GM12878 (cell line): ENCODE measurements at regions not wholly inside any gene's neighbourhood (a gene's known extent, or its start where the extent isn't known, plus 50 kb on each side); places are given as distances from the start of the nearest gene placed in this dataset.

ENCODE experiments used
- ATAC-seq: fragments of 200-7000 bp; cut with Tn5 transposase; 3 replicates; pipeline ENCODE4 v1.9.1; 2020; ENCODE audit warnings: mild to moderate bottlenecking, moderate library complexity
- BruUV-seq: library from RNA; stranded (reverse); fragments of 400-500 nt; replicated peaks from 2 replicates; lab custom pipeline; 2021; lab: Mats Ljungman, UMichigan
- CTCF ChIA-PET: fragments of 300-600 bp; sonication (Branson Sonifier 250); formaldehyde crosslinking; extraction: SDS; loops from one replicate; lab custom pipeline; 2021; ENCODE audit warnings: inconsistent platforms; lab: Yijun Ruan, JAX
- POLR2A ChIA-PET: fragments of 350-600 bp; formaldehyde crosslinking; extraction: SDS; loops from one replicate; lab custom pipeline; 2021; ENCODE audit warnings: inconsistent platforms; lab: Charles Lee
- RAD21 ChIA-PET: fragments of 300-600 bp; sonication (Branson Sonifier 250); formaldehyde crosslinking; loops from one replicate; lab custom pipeline; 2023; ENCODE audit warnings: antibody characterized with exemption; ENCODE audit not compliant: unreplicated experiment; lab: Charles Lee
- SMC1A ChIA-PET: fragments of 300-600 bp; sonication (Branson Sonifier 250); formaldehyde crosslinking; loops from one replicate; lab custom pipeline; 2023; ENCODE audit not compliant: unreplicated experiment, uncharacterized antibody; lab: Charles Lee
- DNase-seq: peaks from one replicate; pipeline ENCODE4 v3.0.0-alpha.2; 2011; ENCODE audit warnings: low read depth, low spot score
- FAIRE-seq: peaks from 3 replicates; lab custom pipeline; 2011; peaks lifted over from hg19 to GRCh38; lab: Jason Lieb, UNC
- H2AFZ ChIP-seq: 2 replicates; pipeline ENCODE4 v1.6.0; 2011; ENCODE audit warnings: low read depth, low read length, control low read depth; ENCODE audit not compliant: control insufficient read depth
- H3K27ac ChIP-seq: 2 replicates; pipeline ENCODE4 v1.5.1; 2011; ENCODE audit warnings: control low read depth; ENCODE audit not compliant: control insufficient read depth, insufficient read depth
- H3K27me3 ChIP-seq, 2 experiments: replicated peaks in 1 of 2; 2 replicates each; pipeline versions ENCODE4 v1.6.0 to v1.6.1; 2011; ENCODE audit warnings: low read length in 1 of 2; ENCODE audit not compliant: control insufficient read depth in 2 of 2, insufficient read depth in 2 of 2
- H3K36me3 ChIP-seq, 2 experiments: 2 replicates each; pipeline ENCODE4 v1.5.1; 2011; ENCODE audit warnings: low read length in 1 of 2; ENCODE audit not compliant: control insufficient read depth in 2 of 2, insufficient read depth in 2 of 2
- H3K4me1 ChIP-seq: 2 replicates; pipeline ENCODE4 v1.6.1; 2011; ENCODE audit warnings: mild to moderate bottlenecking, low read length, moderate library complexity, mixed read lengths; ENCODE audit not compliant: control insufficient read depth, insufficient read depth
- H3K4me2 ChIP-seq: 2 replicates; pipeline ENCODE4 v1.6.0; 2011; ENCODE audit warnings: control low read depth; ENCODE audit not compliant: control insufficient read depth, insufficient read depth
- H3K4me3 ChIP-seq: fragments of 200-600 bp; sonication (generic); 2 replicates; pipeline ENCODE4 v1.5.1; 2016
- H3K79me2 ChIP-seq: 2 replicates; pipeline ENCODE4 v1.6.0; 2011; ENCODE audit warnings: low read length; ENCODE audit not compliant: control insufficient read depth, insufficient read depth
- H3K9ac ChIP-seq: 2 replicates; pipeline ENCODE4 v1.8.0; 2011; ENCODE audit warnings: low read length, control low read depth, mixed read lengths; ENCODE audit not compliant: control insufficient read depth, insufficient read depth
- H3K9me3 ChIP-seq: replicated peaks from 3 replicates; pipeline ENCODE4 v1.5.1; 2011; ENCODE audit warnings: mild to moderate bottlenecking, low read length; ENCODE audit not compliant: control insufficient read depth, insufficient read depth
- H4K20me1 ChIP-seq: 2 replicates; pipeline ENCODE4 v1.6.0; 2011; ENCODE audit not compliant: control insufficient read depth, insufficient read depth
- ATF7 ChIP-seq: fragments of 450-650 bp; IDR thresholded peaks from 2 replicates; pipeline ENCODE4 v1.6.1; 2016; ENCODE audit warnings: low read depth, mild to moderate bottlenecking
- BCL3 ChIP-seq: IDR thresholded peaks from 2 replicates; pipeline ENCODE4 v1.6.1; 2011; ENCODE audit warnings: borderline replicate concordance, low read depth, mild to moderate bottlenecking, moderate library complexity, low read length; ENCODE audit not compliant: insufficient read depth, poor library complexity, severe bottlenecking
- CBX3 ChIP-seq: fragments of 200-600 bp; sonication (generic); IDR thresholded peaks from 2 replicates; pipeline ENCODE4 v1.6.1; 2016; ENCODE audit warnings: low read depth, borderline replicate concordance
- CBX5 ChIP-seq: sonication (generic); IDR thresholded peaks from 2 replicates; pipeline ENCODE4 v1.6.1; 2016; ENCODE audit warnings: low read depth, moderate library complexity, mild to moderate bottlenecking, inconsistent platforms
- DPF2 ChIP-seq: fragments of 450-650 bp; IDR thresholded peaks from 2 replicates; pipeline ENCODE4 v1.6.1; 2017; ENCODE audit warnings: mild to moderate bottlenecking
- E2F4 ChIP-seq: IDR thresholded peaks from 2 replicates; pipeline ENCODE4 v1.6.1; 2012; ENCODE audit warnings: low read depth, low read length, improper control_type of control experiment
- EED ChIP-seq: sonication (generic); IDR thresholded peaks from 2 replicates; pipeline ENCODE4 v1.6.1; 2016; ENCODE audit warnings: antibody characterized with exemption, low read depth
- FOS ChIP-seq: IDR thresholded peaks from 3 replicates; pipeline ENCODE4 v1.6.1; 2011; ENCODE audit warnings: borderline replicate concordance; ENCODE audit not compliant: insufficient read length; ENCODE audit errors: extremely low read depth
- FOXK2 ChIP-seq: fragments of 450-650 bp; IDR thresholded peaks from 2 replicates; pipeline ENCODE4 v1.6.1; 2017; ENCODE audit warnings: mild to moderate bottlenecking, moderate library complexity
- IRF3 ChIP-seq: fragments of 450-650 bp; IDR thresholded peaks from 2 replicates; pipeline ENCODE4 v1.6.1; 2014; ENCODE audit warnings: mild to moderate bottlenecking
- NFXL1 ChIP-seq: fragments of 450-650 bp; IDR thresholded peaks from 2 replicates; pipeline ENCODE4 v1.6.1; 2017; ENCODE audit warnings: antibody characterized with exemption, mild to moderate bottlenecking, borderline replicate concordance
- NR2C2 ChIP-seq: IDR thresholded peaks from 2 replicates; pipeline ENCODE4 v1.6.1; 2011; ENCODE audit warnings: borderline replicate concordance, low read depth; ENCODE audit not compliant: control insufficient read depth, insufficient read length
- RAD51 ChIP-seq: fragments of 450-650 bp; IDR thresholded peaks from 2 replicates; pipeline ENCODE4 v1.6.1; 2016; ENCODE audit warnings: moderate library complexity, mild to moderate bottlenecking, inconsistent platforms
- RFX5 ChIP-seq: IDR thresholded peaks from 2 replicates; pipeline ENCODE4 v1.6.1; 2011; ENCODE audit warnings: low read depth, low read length, improper control_type of control experiment
- SMAD1 ChIP-seq: fragments of 450-650 bp; IDR thresholded peaks from 2 replicates; pipeline ENCODE4 v1.6.1; 2018; ENCODE audit warnings: mild to moderate bottlenecking, low read depth; ENCODE audit not compliant: partially characterized antibody
- TCF3 ChIP-seq: IDR thresholded peaks from 2 replicates; pipeline ENCODE4 v1.6.1; 2012; ENCODE audit warnings: low read depth, mild to moderate bottlenecking, low read length, borderline replicate concordance; ENCODE audit not compliant: insufficient read depth
- YY1 ChIP-seq: IDR thresholded peaks from 2 replicates; pipeline ENCODE4 v1.6.1; 2011; ENCODE audit warnings: low read depth, mild to moderate bottlenecking, low read length
- ZNF207 ChIP-seq: fragments of 450-650 bp; IDR thresholded peaks from 2 replicates; pipeline ENCODE4 v1.6.1; 2014; ENCODE audit warnings: antibody characterized with exemption, mild to moderate bottlenecking, borderline replicate concordance
- in situ Hi-C: fragments of 300-500 bp; cut with MboI; formaldehyde crosslinking; loops from 9 replicates; pipeline ENCODE4 v1.14.3; 2018; ENCODE audit warnings: mixed read lengths
- intact Hi-C: fragments of 100-400 bp; cut with micrococcal nuclease; formaldehyde crosslinking; loops from one replicate; pipeline ENCODE4 v1.14.2; 2022; ENCODE audit not compliant: unreplicated experiment
- TF ChIP-seq, protein P1 (sequence below): IDR thresholded peaks from 2 replicates; pipeline ENCODE4 v1.6.1; 2011; ENCODE audit warnings: borderline replicate concordance, low read depth, mild to moderate bottlenecking, moderate library complexity, mixed read lengths, low read length; ENCODE audit not compliant: insufficient read depth; ENCODE audit errors: extremely low read length

DNA sequence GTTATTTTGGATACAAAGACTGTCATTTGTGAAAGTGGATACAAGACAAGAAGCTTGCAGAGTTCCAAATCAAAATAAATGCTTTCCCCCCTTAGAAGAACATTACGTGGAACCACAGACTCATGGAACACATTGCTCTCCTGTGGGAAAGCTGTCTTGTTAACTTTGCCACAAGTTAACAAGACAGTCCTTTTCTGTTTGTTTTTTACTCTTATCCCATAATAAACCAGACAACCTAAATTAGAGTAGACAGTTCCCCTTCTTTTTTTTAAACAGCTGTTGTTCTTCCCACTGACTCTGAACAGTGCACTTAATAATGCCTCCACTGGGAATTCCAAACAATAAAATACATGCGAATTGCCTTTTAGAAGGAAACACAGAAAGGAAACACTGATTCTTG is 255.3 kb upstream of the UBE2E2 start (continued):
- no peak for TF ChIP-seq TCF3
- TF ChIP-seq RAD51, result no peak
- no peak for TF ChIP-seq SMAD1
- TF ChIP-seq IRF3, result no peak
- TF ChIP-seq, protein P1, sequence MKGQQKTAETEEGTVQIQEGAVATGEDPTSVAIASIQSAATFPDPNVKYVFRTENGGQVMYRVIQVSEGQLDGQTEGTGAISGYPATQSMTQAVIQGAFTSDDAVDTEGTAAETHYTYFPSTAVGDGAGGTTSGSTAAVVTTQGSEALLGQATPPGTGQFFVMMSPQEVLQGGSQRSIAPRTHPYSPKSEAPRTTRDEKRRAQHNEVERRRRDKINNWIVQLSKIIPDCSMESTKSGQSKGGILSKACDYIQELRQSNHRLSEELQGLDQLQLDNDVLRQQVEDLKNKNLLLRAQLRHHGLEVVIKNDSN, result no peak
- no peak for TF ChIP-seq EED
- no peak for TF ChIP-seq DPF2

GRCh38 chr3:22951910-22952309 is 251.2 kb upstream of the UBE2E2 start:
- no peaks in the 10 kb centered on the region for H3K4me1 ChIP-seq
- ChIA-PET SMC1A (interaction anchor here (0.7 to 1.2 kb wide), 2 partner anchors 10 to 65 kb away, joined by 3 to 4 read pairs; no protein-coding TSS in a partner anchor), CTCF (interaction anchor here (1.7 to 2.9 kb wide), 3 partner anchors 9 to 29 kb away, joined by 5 to 14 read pairs (median 7); no protein-coding TSS in a partner anchor), RAD21 (no interaction called here), POLR2A (no interaction called here)
- TF ChIP-seq YY1 (no peak), ZNF207 (no peak), E2F4 (no peak), CBX5 (no peak), FOXK2 (no peak), NR2C2 (no peak), BCL3 (no peak), NFXL1 (no peak), RFX5 (no peak), CBX3 (no peak), DPF2 (no peak), FOS (no peak), ATF7 (no peak)
- ATAC-seq (no peak), DNase-seq (no peak), FAIRE-seq (no peak)
- H3K9me3 ChIP-seq, result no peaks in the 10 kb centered on the region
- no TSS peak for BruUV-seq
- no peak overlapping the region for H2AFZ ChIP-seq
- no peaks in the 10 kb centered on the region for H3K79me2 ChIP-seq
- H3K4me3 ChIP-seq, result no peak overlapping the region
- H3K9ac ChIP-seq, result no peak overlapping the region
- no peaks in the 10 kb centered on the region; a peak in 1 of 4 replicates for H3K27me3 ChIP-seq
- no peak overlapping the region for H3K27ac ChIP-seq
- in situ Hi-C loops (loop anchor here (10.0 kb wide), 1 partner anchor 387 kb away; no protein-coding TSS in a partner anchor), intact Hi-C loops (no loop called here)
- H4K20me1 ChIP-seq, result no peaks in the 10 kb centered on the region
- no peaks in the 10 kb centered on the region for H3K36me3 ChIP-seq
- H3K4me2 ChIP-seq, result no peak overlapping the region
